ENCODE measurements at regions not wholly inside any gene's neighbourhood (a gene's known extent, or its start where the extent isn't known, plus 50 kb on each side); places are given as distances from the start of the nearest gene placed in this dataset.

- DNase-seq (ENCODE audit: low read depth, low spot score) = no peak
Measured at GRCh38 chr15:70401709-70402108, 304.0 kb upstream of the TLE3 start.

GRCh38 chr15:70400766-70401541 is 303.2 kb upstream of the TLE3 start:
- no peak for DNase-seq (ENCODE audit: low read depth, low spot score)

GRCh38 chr15:70399204-70399603 is 301.5 kb upstream of the TLE3 start:
- no peak for DNase-seq (ENCODE audit: low read depth, low spot score)

- no peak for DNase-seq (ENCODE audit: low read depth, low spot score)
Measured at GRCh38 chr15:70398694-70399093, 301.0 kb upstream of the TLE3 start.

DNA sequence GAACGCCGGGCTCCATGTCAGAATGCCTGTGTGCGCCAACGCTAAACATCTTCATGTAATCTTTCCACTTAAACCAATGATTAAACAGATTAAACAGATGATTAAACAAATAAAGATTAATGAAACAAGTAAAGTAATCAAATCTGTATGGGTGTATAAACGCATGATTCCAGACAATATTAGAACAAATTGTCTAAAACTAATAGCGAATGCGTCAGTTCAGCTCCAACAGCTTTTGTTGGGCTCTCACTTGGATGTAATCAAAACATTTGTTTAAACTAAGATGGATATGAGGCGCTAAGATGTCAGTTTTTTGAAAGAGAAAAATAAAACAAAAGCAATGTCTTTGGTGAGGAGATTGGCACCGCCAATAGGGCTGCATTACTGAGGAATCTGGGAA is 299.1 kb upstream of the TLE3 start:
- DNase-seq (ENCODE audit: low read depth, low spot score) = no peak

DNA sequence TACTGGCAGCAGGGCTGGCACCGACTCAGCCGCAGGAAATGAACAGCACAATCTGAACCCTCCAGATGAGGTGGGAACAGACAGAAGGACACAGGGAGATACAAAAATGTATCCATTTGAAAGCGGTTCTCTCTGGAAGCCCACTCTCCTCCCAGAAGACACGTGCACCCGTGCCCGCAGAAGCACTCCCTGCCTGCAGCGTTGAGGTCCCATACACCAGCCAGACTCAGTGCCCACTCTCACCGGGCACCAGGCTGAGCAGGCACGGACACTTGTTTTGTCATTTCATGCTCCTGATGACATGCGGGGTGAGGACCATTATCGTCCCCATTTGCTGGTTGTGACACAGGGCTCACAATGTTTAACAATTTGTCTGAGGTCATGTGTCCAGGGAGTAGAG is 297.4 kb upstream of the TLE3 start:
- no peak for DNase-seq (ENCODE audit: low read depth, low spot score)

GRCh38 chr15:70390723-70391122 is 293.0 kb upstream of the TLE3 start:
- no peak for DNase-seq (ENCODE audit: low read depth, low spot score)

GRCh38 chr15:70387993-70388392 is 290.3 kb upstream of the TLE3 start:
- DNase-seq (ENCODE audit: low read depth, low spot score) = no peak

GRCh38 chr15:70387081-70387480 is 289.4 kb upstream of the TLE3 start:
- DNase-seq (ENCODE audit: low read depth, low spot score) = no peak

DNA sequence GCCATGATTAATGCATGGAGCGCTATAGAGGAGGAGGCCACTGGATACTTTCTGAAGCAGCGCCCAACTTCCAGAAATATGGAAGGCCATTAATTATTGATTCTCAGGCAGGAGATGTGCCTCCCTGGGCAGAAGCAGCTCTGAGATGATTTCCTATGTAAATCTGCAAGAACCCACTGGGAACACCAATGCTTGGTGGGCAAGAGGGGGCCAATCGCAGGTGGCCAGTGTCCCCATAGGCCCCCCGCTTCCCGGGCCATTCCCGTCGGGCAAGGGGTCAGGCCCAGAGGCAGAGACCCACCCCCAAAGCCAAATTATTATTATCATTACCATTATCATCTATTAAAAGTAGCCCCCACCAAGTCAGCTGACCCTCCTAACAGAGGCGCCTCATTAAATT is 288.0 kb upstream of the TLE3 start:
- no peak for DNase-seq (ENCODE audit: low read depth, low spot score)

DNA sequence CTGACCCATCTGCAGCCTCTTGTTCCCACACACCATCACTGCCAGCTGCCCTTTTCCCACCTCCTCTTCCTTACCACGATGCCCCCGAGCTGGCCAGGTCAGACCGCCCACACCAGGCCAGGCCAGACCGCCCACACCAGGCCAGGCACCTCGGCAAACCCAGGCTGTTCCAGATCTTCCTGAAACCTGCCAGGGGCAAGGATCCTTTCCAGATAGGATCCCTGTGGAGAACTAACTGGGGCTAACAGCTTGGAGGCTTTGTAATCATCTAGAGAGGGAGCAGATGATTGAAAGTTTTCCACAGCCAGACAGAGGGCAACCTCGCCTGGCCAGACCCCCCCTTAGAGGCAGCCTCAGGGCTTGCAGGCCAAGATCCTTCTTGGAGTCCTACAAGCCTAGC is 287.3 kb upstream of the TLE3 start:
- DNase-seq (ENCODE audit: low read depth, low spot score) = no peak

DNA sequence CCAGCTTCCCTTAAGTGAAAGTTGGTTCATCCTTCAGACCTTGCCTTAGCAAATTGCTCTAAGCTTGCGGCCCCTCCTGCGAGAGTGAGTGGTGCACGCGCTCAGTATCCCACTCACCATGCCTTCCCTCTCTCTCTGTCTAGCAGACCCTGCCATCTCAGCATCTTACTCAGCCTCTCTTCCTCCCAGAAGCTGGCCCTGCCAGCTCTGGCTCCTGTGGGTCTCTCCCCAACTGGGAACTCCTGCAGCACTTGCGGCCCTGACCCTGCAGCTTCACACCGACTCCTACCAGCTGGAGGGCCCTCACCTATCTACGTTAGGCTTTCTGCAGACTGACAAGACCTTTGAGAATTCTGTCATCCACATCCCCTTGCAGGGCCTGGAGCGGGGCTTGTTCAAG is 286.1 kb upstream of the TLE3 start:
- no peak for DNase-seq (ENCODE audit: low read depth, low spot score)

DNA sequence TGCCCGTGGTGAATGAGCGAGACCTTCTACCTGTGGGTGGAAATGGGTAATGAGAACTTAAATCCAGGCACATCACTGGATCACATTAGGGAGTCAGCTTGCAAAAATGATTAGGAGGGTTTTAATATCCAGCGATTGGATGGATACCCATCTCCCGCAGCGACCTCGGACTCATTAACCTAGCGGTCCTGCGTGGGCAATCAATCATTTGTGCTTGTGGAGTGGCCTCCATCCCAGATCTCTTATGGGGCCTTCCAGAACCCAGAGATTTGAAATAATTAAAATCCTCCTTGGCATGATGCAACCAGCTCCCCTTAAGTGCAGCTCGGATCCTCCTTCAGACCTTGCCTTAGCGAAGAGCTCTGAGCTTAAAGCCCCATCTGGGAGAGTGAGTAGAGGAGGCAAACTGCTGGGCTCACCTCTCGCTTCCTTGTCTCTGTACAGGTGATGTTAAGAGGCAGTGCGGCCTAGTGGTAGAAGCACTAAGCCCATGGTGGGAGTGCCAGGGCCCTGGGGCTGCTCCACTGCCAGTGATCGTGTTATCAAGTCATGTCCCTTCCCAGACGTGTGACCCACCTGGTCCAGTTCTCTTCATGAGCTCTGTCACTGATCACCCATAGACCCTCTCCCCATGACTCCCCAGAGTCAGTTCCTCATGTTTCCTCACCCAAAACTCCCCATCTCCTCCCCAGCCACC is 285.2 kb upstream of the TLE3 start:
- no peak for DNase-seq (ENCODE audit: low read depth, low spot score)

GRCh38 chr15:70382009-70382749 is 284.5 kb upstream of the TLE3 start:
- DNase-seq (ENCODE audit: low read depth, low spot score) = no peak

- DNase-seq (ENCODE audit: low read depth, low spot score) = no peak
Measured at GRCh38 chr15:70379938-70380883, 282.5 kb upstream of the TLE3 start.

- no peak for DNase-seq (ENCODE audit: low read depth, low spot score)
Measured at GRCh38 chr15:70379134-70379533, 281.4 kb upstream of the TLE3 start.

DNA sequence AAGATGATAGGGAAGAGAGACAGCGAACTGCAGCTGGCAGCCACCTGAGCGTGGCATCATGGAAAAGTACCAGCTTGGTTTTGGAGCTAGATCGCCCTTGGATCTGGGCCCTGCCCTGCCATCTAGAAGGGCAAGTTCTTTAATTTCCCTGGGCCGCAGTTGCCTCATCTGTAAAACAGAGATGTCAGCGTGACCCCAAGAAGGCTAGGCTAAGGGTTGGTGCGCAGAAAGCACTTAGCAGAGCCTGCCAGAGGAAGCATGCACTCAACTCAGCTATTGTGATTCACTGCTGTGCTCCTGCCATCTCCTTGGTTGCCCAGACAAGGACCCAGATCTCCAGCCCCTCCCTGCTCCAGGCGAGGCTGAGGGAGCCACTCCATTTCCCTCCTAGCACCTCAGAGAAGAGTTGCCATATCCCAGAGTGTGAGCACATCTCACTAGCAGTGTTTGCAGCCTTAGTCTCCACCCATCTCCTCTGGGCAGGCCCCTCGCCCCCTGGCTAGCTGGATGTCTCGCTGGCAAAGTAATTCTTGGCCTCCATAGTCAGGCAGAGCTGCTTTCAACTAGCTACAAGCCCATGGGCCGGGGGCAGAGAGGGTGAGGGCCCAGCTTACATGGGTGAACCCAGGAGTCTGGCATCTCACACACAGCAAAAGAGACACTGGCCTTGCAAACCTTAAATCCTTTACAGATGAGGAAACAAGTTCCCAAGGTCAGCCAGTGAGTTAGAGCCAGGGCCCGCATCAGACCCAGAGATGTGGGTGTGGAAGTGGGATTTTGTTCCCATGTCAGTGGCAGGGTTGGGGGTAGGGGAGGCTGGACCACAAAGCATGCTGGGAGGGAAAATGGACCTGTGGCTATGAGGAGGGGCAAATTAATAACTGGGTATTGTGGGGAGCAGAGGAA is 280.7 kb upstream of the TLE3 start:
- DNase-seq (ENCODE audit: low read depth, low spot score) = no peak

GRCh38 chr15:70376929-70377691 is 279.4 kb upstream of the TLE3 start:
- peak; percentile 47 for DNase-seq (ENCODE audit: low read depth, low spot score)

DNA sequence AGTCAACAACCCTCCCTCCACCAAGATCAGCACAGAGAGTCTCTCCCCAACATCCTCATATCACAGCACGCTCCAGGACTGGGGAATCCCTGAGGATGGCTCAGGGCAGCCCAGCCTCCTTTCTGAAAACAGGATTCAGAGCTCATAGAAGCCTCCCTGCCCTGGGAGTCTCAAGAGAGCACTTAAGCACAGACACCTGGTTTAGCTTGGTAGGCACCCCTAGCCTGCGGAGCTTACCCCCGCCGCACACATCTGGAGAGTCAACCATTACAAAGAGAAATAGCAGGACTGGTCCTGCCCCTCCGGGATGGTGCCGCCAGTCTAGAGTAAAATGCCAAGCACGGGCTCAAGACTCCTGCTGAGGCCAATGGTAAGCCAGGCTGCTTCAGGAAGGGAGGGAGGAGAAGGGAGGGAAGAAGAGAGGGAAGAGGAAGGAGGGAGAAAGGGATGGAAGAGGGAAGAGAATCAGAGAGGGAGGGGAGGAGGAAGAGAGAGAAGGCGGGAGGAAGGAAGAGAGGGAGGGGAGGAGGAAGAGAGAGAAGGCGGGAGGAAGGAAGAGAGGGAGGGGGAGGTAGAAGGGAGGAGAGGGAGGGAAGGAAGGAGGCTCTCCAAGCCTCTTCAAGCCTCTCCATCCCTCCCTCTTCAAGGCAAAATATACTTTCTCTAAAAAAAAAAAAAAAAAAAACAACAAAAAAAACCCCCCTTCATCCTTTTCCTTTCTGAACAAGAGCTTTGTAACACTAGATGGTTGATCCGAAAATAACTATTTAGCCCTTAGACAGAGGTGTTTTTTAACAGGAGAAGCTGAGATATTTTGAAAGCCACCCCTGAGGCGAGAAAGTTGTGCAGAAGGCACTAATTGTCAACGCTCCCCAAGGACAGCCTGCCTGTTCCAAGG is 278.6 kb upstream of the TLE3 start:
- DNase-seq (ENCODE audit: low read depth, low spot score) = no peak

Measured in astrocyte of the hippocampus (primary cell).